ELR (cell line): ENCODE measurements at regions not wholly inside any gene's neighbourhood (a gene's known extent, or its start where the extent isn't known, plus 50 kb on each side); places are given as distances from the start of the nearest gene placed in this dataset.
"Not testable (repeated sequence)": the region's sequence is repeated elsewhere in the genome, so short reads cannot be mapped to it uniquely, and the experiment has no call there.

Experiments used
- DNase-seq: peaks from one replicate; pipeline ENCODE4 v3.0.0-alpha.2; 2015; ENCODE audit warnings: low read depth

GRCh38 chr15:34651997-34652725 is 68.7 kb upstream of the GOLGA8B start:
- DNase-seq = no peak

GRCh38 chr15:34650177-34650576 is 66.7 kb upstream of the GOLGA8B start:
- peak; percentile 80 for DNase-seq

- no peak for DNase-seq
Observed at GRCh38 chr15:34648294-34648631, 64.8 kb upstream of the GOLGA8B start.

GRCh38 chr15:34647569-34648293 is 64.3 kb upstream of the GOLGA8B start:
- DNase-seq = no peak

- DNase-seq = no peak
Observed at GRCh38 chr15:34646918-34647317, 63.5 kb upstream of the GOLGA8B start.

GRCh38 chr15:34644851-34645250 is 61.4 kb upstream of the GOLGA8B start:
- DNase-seq = no peak

- DNase-seq = peak; percentile 89
Observed at GRCh38 chr15:34644061-34644460, 60.6 kb upstream of the GOLGA8B start.

GRCh38 chr15:34642247-34642646 is 58.8 kb upstream of the GOLGA8B start:
- DNase-seq = no peak

- DNase-seq = no peak
Observed at GRCh38 chr15:34640661-34641060, 57.2 kb upstream of the GOLGA8B start.

GRCh38 chr15:34637305-34637704 is 53.9 kb upstream of the GOLGA8B start:
- DNase-seq = no peak

- DNase-seq = not testable (repeated sequence)
Observed at GRCh38 chr15:34633602-34634001, 50.2 kb upstream of the GOLGA8B start.
